HG02642 (cell line): ENCODE measurements at regions not wholly inside any gene's neighbourhood (a gene's known extent, or its start where the extent isn't known, plus 50 kb on each side); places are given as distances from the start of the nearest gene placed in this dataset.
"Not testable (repeated sequence)": the region's sequence is repeated elsewhere in the genome, so short reads cannot be mapped to it uniquely, and the experiment has no call there.

Source experiments
- ATAC-seq: cut with Tn5 transposase; IDR thresholded peaks from one replicate; pipeline ENCODE4 v1.9.1; 2021; ENCODE audit warnings: mild to moderate bottlenecking; ENCODE audit not compliant: unreplicated experiment, poor library complexity

GRCh38 chr7:131819891-131820290, 263.5 kb upstream of the PODXL start:
- ATAC-seq: no peak

GRCh38 chr7:131816391-131817007, 260.1 kb upstream of the PODXL start:
- no peak for ATAC-seq

- no peak for ATAC-seq
Observed at GRCh38 chr7:131808736-131809135, 252.3 kb upstream of the PODXL start.

- ATAC-seq: not testable (repeated sequence)
Observed at GRCh38 chr7:131808156-131808555, 251.7 kb upstream of the PODXL start.

GRCh38 chr7:131803816-131804215, 247.4 kb upstream of the PODXL start:
- no peak for ATAC-seq

GRCh38 chr7:131802195-131802864, 245.9 kb upstream of the PODXL start:
- no peak for ATAC-seq

- no peak for ATAC-seq
Observed at GRCh38 chr7:131800531-131800930, 244.1 kb upstream of the PODXL start.

- no peak for ATAC-seq
Observed at GRCh38 chr7:131800008-131800407, 243.6 kb upstream of the PODXL start.

DNA sequence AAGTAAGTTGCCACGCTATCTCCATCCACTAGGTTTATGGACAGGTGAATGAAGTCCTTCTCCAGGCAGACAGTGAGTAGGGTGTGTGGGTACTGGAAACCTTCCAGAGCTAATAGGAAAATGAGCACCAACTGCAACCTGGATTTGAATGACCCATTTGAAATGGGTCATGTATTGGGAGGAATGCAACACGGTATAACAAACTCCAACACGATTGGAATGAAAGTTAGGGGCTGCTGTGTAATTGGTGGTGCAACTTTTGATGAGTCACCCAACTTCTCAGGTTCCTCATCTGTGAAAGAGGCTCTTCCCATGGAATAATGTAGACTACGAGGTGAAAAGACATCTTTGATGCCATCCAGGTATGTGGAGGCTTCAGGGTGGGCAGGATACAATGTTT, 241.4 kb upstream of the PODXL start:
- ATAC-seq: no peak

DNA sequence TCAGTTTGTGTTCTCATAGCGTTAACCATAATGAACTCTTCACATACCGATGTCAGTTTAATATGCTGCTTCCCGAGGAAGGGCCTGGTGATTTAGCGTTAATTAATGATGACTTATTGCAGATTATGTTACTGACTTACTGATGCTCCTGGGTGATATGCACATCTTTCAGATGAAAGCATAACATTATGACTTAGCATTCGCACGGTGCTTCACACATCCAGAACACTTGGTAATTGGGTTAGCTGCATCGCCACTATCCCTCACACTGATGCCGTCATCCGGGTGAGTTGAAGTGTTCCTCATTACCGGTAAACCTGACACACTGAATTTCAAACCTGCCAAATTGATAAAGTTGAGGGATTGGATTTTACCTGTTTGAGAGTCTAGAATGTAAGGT, 239.0 kb upstream of the PODXL start:
- ATAC-seq: no peak

- no peak for ATAC-seq
Observed at GRCh38 chr7:131792311-131792710, 235.9 kb upstream of the PODXL start.

DNA sequence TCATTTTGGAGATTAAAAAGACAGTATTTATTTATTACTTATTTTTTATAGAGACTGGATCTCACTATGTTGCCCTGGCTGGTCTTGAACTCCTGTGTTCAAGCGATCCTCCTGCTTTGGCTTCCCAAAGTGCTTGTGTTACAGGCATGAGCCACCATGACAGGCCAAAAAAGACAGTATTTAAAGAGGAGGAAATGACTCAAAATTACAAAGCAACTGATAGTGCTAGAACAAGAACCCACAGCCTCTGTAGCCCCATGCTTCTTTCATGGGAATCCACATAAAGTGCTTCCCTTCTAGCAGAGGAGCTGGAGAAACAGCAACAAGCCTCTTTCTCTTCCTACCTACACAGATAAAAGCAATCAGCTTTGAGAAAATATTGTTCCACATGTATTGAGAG, 230.7 kb upstream of the PODXL start:
- no peak for ATAC-seq

- no peak for ATAC-seq
Observed at GRCh38 chr7:131786204-131786603, 229.8 kb upstream of the PODXL start.

DNA sequence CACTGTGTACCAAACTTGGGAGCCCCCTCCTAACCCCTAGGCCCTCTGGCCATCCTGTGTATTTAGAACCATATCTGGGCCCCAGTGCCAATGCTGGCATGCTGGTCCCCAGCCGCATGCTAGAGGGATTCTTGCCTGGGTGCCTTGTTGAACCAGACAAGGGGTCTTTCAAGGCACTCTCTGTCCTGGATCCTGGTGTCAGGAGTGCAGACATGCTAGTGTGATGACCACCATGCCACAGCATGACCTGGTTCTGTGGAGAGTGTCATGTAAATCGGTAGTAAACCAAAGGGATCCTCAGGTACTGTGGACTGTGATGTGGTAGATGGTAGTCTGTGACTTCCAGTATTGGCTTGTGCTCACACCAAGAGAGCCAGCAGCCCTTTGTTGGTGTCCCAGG, 222.2 kb upstream of the PODXL start:
- ATAC-seq: no peak

GRCh38 chr7:131774419-131775220, 218.2 kb upstream of the PODXL start:
- ATAC-seq: no peak

DNA sequence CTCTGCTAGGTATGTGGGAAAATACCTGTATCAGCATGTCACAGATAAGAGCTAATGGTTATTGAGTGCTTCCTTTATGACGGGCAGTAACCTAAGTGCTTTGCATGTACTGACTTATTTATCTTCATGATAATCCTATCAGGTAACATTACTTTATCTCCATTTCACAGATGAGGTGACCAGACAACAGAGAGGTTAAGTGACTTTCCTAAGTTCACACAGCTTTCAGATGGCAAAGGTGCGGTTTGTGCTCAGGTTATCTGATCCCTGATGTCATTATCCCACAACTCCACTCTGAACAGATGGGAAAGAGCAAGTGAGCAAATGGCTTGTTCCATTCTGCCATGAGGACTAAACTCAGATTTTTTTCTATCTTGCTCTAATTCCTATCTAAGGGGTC, 217.0 kb upstream of the PODXL start:
- no peak for ATAC-seq

- no peak for ATAC-seq
Observed at GRCh38 chr7:131769241-131769640, 212.8 kb upstream of the PODXL start.

GRCh38 chr7:131767591-131767990, 211.2 kb upstream of the PODXL start:
- no peak for ATAC-seq

- no peak for ATAC-seq
Observed at GRCh38 chr7:131765575-131765974, 209.1 kb upstream of the PODXL start.

- ATAC-seq: no peak
Observed at GRCh38 chr7:131764143-131764775, 207.8 kb upstream of the PODXL start.

- no peak for ATAC-seq
Observed at GRCh38 chr7:131762753-131763152, 206.3 kb upstream of the PODXL start.
